NCI-H82 treated with DMSO at 0.1 percent for 48 hours (cell line): ENCODE measurements at regions not wholly inside any gene's neighbourhood (a gene's known extent, or its start where the extent isn't known, plus 50 kb on each side); places are given as distances from the start of the nearest gene placed in this dataset.

Source experiments
- DNase-seq: peaks from one replicate; lab custom pipeline; 2025; ENCODE audit not compliant: unreplicated experiment; lab: John Stamatoyannopoulos, UW

DNA sequence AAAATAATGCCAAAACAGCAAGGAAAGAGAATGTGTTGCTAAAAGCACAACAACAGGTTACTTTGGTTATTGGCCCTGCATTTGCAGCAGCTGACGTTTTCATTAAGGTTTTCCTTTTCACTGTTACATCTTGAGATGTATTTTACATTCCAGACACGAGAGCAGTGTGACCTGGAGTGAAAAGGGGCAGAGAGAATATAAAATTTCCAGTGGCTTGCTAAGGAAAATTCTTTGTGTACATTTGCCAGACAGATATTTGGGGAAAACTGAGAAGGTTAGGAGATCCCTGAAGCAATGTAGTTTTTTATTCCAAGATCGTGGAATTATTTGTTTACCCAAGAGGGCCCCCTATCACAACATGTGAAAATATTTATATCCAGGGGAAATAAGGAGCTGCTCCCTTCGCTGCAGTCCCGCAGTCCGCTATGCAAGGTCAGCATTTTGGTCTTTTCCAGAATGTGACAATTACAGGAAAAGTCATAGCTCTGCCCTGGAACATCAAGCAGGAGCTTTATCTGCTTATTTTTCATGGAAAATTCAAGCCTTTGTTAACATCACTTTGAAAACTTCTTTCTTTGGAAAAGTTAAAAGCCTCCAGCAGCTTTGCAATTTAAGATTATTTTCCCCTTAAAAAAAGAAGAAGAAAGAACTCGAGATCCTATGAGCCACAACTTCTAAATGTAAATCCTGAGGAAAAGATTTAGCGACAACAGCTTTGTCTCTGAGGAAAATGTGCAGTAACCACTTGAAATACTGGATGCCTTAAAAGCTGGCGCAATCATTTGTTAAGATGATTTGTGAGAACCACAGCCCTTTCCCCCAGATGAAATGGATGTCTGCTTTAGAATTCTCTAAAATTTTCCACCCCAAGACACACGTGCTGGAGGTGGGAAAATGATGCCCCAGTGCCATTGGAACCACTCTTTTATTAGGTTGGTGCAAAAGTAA, 256.4 kb upstream of the TPM1 start:
- no peak for DNase-seq

DNA sequence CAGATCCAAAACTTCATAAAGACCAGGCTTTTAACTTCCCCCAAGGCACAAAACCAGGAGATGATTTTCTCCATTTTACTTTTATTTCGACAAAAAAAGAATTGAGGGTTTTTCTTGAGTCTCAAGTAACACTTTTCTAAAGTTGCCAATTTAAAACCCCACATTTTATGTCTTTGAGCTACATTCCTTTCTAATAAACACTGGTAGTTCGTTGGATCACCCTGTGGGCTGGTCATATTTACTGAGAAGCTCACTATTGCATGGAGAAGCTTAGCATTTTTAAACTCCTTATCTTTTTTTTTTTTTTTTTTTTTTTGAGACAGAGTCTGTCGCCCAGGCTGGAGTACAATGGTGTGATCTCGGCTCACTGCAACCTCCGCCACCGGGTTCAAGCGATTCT, 255.1 kb upstream of the TPM1 start:
- no peak for DNase-seq

DNA sequence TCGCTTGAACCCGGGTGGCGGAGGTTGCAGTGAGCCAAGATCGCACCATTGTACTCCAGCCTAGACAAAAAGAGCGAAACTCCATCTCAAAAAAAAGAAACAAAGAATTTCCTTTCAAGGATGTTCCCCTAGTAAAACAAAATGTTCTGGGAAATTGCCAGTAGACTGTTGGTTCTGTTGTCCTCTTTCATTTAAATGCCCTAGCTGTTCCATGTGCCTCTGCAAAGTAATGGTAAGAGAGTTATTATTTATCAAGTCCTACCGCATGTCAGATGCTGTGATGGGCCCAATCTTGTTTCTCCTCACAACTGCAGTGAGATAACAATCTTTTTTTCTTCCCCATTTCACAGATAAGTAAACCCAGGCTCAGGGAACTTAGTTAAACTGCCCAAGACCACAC, 254.3 kb upstream of the TPM1 start:
- no peak for DNase-seq

DNA sequence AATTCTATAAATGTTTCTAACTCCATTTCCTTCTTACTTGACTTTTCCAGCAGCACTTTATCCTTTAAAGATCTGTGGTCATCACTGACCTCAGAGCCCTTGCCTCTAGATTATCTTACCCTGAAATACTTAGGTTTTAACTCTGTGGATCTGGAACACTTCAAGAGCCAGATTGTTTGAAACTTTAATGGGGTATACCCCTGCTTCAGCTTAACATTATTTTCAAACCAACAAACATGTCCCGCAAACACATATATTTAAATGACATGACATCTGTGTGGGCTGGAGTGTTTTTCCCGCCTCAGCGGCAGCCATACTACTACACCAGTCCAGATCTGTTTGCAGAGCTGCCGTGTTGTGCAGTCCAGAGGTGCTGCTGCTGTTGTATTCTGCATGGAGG, 252.0 kb upstream of the TPM1 start:
- no peak for DNase-seq

DNA sequence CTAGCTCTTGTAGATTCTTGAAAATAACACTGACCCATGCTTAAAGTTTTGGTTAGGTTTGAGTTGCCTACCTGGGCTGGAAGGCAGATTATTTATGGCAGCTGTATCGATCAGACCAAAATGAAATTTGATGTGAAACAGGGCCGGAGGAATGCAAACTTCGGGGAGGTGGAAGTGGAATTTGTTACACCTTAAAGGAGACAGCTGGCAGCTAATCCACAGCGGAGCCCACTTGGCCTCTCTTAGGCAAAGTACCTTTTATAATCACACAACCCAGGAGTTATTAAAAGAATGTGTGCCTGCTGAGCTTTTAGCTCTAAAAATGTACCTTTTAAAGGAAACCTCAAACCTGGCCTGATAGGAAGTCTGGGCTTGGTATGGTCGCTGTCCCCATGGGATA, 250.9 kb upstream of the TPM1 start:
- no peak for DNase-seq

DNA sequence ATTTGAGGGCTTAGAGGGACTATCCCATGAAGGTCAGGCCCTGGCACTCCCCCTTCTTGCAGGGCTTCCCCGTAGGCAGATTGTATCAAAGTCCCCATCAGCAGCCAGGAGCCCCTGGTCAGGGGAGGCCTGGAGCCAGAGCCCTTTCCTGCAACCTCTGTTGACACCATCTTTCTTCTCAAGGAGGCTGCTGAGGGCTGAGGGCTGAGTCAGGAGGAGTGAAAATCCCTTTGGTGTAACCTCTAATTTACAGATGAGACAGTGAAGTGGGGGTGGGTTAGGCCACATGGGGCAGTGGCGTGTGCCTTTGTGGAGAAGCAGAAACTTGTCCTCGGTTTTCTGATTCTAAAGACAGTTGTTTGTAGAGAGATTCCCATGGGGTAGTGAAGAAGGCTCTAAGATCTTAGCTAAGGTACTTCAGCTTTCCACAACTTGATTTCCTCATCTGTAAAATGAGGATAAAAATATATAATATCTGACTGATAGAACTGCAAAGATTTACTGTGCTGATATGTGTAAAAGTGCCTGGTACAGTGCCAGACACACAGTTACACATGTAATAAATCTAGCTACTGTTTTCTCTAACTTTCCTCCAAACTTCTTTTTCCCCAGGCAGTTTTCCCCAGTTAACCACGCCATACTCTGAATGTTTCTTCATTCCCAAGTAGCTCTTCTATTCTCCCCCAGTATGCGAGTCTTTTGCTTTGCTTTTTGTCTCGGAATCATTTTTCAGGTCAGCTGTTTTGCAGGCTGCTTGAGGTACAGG, 249.4 kb upstream of the TPM1 start:
- DNase-seq: no peak

DNA sequence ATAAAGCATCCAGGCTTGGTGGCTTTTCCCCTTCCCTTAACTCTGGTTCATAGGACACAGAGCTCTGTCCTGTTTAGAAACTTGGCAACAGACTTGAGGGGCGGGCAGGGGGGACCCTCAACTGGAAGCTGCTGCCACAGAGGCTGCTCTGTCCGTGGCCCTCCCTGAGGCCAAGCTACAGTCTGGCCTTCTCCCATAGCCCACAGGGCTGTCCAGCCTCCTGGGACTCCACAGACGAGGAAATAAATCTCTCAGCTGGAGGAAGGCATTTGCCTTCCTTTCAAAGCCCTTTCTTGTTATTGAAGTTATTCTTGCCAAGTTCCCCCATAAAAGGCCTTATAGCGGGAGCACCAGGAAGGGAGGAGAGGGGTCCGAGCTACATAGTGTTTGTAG, 248.8 kb upstream of the TPM1 start:
- no peak for DNase-seq

DNA sequence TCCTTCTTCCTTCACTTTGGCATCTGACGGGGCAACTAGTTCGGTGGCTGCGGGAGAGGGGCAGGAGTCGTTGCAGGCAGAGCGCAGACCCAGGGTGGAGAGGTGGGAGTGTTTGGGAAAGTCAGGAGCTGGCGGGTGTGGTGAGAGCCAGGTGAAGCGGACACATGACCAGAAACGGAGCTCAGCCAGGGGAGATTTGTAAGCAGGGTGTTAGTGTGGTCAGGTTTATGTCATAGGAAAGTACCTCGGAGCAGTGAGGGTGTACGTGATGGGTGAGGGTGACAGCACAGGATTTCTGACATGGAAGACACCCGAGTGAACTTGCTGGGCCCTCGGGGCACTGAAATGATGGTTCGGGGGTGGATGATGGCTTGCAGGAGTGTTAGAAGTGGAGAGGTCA, 247.4 kb upstream of the TPM1 start:
- no peak for DNase-seq

DNA sequence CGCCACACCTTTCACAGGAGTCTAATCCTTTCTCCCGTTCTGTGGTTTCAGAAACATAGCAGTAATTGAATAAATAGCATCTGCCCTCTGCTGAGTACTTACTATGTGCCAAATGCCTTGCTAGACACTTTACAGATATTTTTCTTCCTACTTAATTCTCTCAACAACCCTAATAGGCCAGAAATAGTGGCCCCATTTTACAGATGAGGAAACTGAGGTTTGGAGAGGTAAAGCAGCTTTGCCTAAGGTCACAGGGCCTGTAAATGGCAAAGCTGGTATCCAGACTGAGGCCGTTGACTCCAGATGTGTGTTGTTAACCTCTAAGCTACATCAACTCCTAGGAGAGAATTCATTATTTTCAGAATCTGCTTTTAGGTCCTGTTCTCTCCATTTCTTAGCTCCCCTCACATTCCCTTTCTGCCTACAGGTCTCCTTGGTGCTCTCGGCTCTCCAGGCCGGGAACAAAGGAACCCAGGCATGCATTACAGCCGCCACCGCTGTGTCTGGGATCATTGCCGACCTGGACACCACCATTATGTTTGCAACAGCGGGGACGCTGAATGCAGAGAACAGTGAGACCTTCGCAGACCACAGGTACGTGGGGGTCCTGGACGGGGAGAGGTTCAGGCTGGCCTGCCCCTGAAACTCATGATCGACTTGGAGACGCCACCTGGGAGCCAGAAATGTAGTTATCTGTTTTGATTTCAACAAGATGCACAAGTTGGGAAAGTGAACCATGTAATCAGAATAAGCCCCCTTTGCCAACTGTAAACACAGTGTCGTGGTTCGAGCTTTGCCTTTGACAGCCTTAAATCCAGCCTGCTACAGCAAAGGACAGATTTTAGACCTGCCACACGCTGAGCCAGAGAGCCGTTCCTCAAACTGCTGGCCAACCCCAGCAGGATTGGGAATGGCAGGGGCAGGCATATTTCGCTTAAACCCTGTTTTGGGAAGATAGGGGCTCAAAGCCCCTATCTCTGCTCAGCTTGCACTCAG, 246.5 kb upstream of the TPM1 start:
- DNase-seq: no peak

DNA sequence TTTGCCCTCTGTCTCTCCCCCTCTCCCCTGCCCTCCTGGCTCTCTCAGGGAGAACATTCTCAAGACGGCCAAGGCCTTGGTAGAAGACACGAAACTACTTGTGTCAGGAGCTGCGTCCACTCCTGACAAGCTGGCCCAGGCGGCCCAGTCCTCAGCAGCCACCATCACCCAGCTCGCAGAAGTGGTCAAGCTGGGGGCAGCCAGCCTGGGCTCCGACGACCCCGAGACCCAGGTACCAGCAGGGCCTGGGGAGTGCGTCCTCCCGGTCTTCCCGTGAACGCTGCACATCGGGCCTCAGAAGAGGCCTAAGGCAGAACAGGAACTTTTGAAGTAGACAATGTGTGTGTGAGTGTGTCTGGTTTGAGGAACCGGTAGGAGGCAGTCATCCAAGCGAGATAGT, 245.4 kb upstream of the TPM1 start:
- DNase-seq: no peak

DNA sequence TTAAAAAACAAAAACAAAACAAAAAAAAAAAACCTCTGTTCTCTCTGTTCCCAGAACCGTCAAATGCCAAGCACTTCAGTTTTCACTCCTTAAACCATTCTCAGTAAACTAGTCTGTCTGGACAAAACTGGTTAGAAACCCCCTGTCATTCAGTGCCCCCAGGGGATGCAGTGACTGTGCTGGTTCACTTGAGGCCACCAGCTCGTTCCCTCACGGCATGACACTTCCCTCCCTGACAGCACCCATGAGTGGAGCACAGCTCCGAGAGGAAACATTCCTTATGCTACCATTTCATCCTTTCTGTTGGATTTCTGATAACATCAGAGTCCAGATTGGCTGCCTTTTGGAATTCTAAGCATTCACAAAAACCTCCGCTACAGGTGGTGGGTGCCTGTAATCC, 244.0 kb upstream of the TPM1 start:
- no peak for DNase-seq

DNA sequence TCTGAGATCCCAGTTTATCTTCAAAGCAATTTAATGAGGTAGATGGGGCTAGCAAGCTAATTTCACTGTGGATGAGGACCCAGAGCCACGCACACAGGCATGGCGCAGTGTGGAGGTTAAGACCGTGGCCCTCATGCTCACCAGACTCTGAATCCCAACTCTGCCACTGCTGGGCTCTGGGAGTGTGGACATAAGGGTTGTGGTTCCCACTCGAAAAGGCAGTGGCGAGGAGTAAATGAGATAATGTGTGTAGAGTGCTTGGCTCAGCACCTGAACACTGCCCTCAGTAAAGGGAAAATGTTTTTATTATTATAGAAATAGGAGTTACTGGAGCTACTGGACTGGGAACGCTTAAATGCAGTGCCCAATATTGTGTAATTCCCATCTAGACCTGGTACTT, 243.5 kb upstream of the TPM1 start:
- DNase-seq: no peak

DNA sequence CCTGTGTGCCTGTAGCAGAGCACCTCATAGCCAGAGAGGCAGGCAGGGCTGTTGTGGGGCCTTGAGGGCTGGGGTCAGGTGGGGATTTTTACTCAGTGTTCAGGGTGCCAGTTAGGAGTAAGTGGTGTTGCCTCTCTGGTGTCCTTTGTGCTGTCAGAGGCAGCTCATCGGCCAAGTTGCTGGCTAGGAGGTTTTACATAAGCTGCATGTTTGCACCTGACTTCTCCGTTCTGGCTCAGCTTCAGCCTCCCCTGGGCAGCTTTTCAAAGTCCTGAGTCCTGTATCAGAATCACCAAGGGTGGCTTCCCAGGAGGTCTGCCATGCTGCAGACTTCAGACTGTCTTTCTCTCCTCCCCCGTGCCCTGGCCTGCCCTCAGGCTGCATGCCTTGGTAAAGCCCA, 242.6 kb upstream of the TPM1 start:
- DNase-seq: no peak

DNA sequence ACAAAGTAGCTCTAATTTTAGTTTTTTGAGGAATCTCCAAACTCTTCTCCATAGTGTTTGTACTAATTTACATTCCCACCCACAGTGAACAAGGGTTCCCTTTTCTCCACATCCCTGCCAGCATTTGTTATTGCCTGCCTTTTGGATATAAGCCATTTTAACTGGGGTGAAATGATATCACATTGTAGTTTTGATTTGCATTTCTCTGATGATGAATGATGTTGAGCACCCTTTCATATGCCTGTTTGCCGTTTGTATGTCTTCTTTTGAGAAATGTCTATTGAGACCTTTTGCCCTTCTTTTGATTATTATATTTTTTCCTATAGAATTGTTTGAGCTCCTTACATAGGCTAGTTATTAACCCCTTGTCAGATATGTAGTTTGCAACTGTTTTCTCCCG, 239.9 kb upstream of the TPM1 start:
- no peak for DNase-seq

DNA sequence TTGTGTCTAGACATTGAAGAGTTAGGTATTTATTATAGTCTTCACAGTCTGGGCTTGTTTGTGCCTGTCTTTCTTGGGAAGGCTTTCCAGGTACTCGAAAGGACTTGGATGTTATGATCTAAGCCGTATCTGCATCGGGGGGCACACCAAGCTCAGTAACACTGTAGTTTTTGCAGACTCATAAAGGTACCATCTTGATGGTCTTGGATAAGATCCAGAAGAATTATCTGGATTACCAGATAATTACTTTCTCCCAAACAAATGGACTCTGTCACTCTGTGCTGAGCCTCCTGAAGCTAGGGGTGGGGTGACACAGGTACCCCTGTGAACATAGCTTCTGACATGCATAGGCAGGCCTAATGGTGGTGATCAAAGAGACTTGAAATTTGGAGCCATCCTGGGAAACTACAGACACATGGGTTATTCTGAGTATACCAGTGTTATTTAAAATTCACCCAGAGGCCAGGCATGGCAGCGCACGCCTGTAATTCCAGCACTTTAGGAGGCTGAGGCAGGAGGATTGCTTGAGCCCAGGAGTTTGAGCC, 238.6 kb upstream of the TPM1 start:
- DNase-seq: no peak

DNA sequence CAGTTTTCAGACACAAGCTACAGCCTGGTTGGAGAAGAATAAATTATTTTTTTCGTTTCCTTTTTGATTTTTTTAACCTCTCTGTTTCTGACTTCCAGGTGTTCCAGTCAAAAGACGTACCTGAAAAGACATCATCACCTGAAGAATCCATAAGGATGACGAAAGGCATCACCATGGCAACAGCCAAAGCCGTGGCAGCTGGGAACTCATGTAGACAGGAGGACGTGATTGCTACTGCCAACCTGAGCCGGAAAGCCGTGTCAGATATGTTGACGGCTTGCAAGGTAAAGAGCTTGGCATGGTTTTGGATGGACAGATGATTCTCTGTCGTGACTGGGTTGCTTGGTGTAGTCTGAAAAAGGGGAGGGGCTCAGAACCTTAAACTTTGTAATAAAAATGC, 237.0 kb upstream of the TPM1 start:
- no peak for DNase-seq

DNA sequence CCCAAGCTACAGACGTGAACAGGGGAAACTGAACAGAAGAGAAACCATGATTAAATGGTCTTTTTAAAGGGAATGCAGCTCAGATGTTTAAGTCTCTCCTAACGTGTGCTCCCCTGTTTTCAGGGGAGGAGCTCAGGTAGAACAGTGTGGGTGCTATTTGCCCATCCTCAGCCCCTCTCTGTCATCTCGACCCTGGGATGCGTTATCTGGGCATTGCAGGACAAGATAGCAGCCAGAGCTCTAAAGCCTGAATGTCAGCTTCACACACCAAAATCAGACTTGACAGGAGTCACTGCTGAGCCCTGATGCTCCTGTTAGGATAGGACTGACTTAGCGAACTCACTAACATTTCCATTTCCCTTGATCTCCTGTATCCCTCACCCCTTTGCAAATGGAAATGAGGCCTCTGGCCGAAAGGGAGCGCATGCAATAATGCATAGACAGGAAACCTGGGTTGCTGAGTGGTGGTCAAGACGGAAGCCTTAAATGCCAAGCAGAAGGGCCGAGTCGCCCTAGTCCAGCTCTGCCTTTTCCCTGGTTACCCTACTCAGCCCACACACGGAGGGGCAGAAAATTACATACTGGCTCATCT, 234.9 kb upstream of the TPM1 start:
- no peak for DNase-seq

DNA sequence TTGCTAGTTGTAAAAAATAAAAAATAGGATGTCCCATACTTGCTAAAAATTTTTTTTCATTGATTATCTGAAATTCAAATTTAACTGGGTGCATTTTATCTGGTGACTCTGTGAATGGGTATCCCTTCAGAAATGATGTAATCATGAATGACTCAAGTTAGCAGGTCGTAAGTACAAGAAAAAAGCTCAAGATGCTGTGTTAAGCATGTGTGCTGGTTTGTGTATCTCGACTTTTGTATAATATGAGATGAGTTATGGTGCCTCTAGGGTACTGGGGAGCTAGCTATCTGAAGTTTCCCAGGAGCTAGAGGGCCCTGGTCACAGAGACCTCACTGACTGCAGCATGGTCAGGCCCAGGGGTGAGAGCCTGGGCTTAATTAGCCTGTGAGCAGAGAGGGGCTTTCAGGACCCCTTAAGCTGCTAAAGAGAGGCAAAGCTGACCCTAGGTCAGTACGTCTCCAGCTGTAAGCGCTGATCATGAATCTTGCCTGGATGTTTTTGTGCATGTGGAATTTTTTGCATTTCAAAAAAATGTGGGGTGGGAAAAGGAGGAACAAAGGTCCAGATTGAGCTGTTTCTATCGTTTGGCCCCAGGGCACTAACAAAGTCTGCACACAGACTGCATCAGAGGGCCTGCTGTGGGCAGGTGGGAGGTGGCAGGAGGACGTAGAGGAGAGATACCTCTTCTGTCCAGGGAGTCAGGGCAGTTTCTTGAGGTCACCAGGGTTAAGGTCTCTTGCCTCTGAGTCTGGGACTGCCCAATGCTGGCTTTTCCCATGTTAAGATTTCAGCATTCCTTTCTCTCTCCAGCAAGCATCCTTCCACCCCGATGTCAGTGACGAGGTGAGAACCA, 233.2 kb upstream of the TPM1 start:
- no peak for DNase-seq

DNA sequence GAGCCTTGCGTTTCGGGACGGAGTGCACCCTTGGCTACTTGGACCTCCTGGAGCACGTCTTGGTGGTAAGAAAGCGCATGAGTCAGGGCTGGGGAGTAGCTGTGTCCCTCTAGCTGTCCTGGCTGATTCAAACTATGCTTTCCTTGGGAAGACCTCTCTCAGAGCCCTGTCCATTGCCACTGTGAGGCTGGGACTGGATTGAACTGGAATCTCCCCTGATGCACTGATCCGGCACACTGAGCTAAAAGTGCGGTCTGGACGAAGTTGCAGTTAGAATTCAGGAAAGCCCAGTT, 232.6 kb upstream of the TPM1 start:
- DNase-seq: no peak

DNA sequence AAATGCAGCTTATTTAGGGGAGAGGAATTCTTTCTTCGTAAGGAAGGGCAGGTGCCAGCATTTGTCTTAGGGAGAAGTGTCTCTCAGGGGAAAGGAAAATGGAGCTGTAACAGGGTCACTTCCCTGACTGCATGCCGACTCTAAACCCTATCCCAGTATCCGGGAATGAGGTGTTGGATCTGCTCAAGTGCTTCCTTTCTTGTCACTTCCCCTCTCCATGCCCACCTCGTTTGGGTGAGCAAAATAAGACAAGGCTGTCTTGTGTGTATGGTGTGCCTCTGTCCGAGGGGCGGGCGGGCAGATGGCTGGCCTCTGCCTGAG, 230.1 kb upstream of the TPM1 start:
- DNase-seq: no peak
